GM23338 (cell line): ENCODE measurements at regions not wholly inside any gene's neighbourhood (a gene's known extent, or its start where the extent isn't known, plus 50 kb on each side); places are given as distances from the start of the nearest gene placed in this dataset.

Experiments
- ATAC-seq: fragments of 200-7000 bp; cut with Tn5 transposase; 3 replicates; pipeline ENCODE4 v1.9.1; 2020
- DNase-seq: peaks from one replicate; pipeline ENCODE4 v3.0.0-alpha.2; 2015; ENCODE audit warnings: low spot score
- H2AFZ ChIP-seq: fragments of 200-600 bp; sonication (generic); 2 replicates; pipeline ENCODE4 v1.8.0; 2016; ENCODE audit warnings: antibody characterized with exemption, mild to moderate bottlenecking, moderate library complexity
- H3F3A ChIP-seq: fragments of 200-600 bp; sonication (generic); replicated peaks from 2 replicates; pipeline ENCODE4 v1.8.0; 2017; ENCODE audit warnings: antibody characterized with exemption, mixed run types, low read depth
- H3K27ac ChIP-seq: fragments of 200-600 bp; sonication (generic); 2 replicates; pipeline ENCODE4 v1.6.1; 2016; ENCODE audit warnings: low read depth
- H3K27me3 ChIP-seq: fragments of 200-600 bp; sonication (generic); 2 replicates; pipeline ENCODE4 v1.8.0; 2016; ENCODE audit warnings: mild to moderate bottlenecking, mixed run types, moderate library complexity; ENCODE audit not compliant: insufficient read depth
- H3K36me3 ChIP-seq: fragments of 200-600 bp; sonication (generic); 2 replicates; pipeline ENCODE4 v1.8.0; 2016; ENCODE audit warnings: mild to moderate bottlenecking; ENCODE audit not compliant: insufficient read depth
- H3K4me1 ChIP-seq: fragments of 200-600 bp; sonication (generic); 2 replicates; pipeline ENCODE4 v1.8.0; 2016; ENCODE audit warnings: mild to moderate bottlenecking, moderate library complexity; ENCODE audit not compliant: insufficient read depth
- H3K4me2 ChIP-seq: fragments of 200-600 bp; sonication (generic); 2 replicates; pipeline ENCODE4 v1.7.1; 2017; ENCODE audit warnings: mixed run types
- H3K4me3 ChIP-seq: fragments of 200-600 bp; sonication (generic); 2 replicates; pipeline ENCODE4 v1.6.1; 2016; ENCODE audit warnings: mixed run types
- H3K79me2 ChIP-seq: fragments of 200-600 bp; sonication (generic); replicated peaks from 2 replicates; pipeline ENCODE4 v1.8.0; 2017; ENCODE audit warnings: mild to moderate bottlenecking; ENCODE audit not compliant: insufficient read depth
- H3K9me2 ChIP-seq: fragments of 200-600 bp; sonication (generic); 2 replicates; pipeline ENCODE4 v1.8.0; 2017; ENCODE audit not compliant: insufficient read depth
- H4K20me1 ChIP-seq: fragments of 200-600 bp; sonication (generic); replicated peaks from 2 replicates; pipeline ENCODE4 v1.8.0; 2017; ENCODE audit warnings: mild to moderate bottlenecking; ENCODE audit not compliant: insufficient read depth
- H3K27ac Mint-ChIP-seq: 2 replicates; pipeline ENCODE4 v1.8.0; 2020; ENCODE audit warnings: inconsistent platforms, mild to moderate bottlenecking, moderate library complexity, mixed read lengths
- H3K27me3 Mint-ChIP-seq: 3 replicates; pipeline ENCODE4 v1.8.0; 2022; ENCODE audit warnings: low read depth, mild to moderate bottlenecking, moderate library complexity, mixed read lengths, inconsistent platforms; ENCODE audit not compliant: insufficient read depth, poor library complexity
- H3K36me3 Mint-ChIP-seq: 3 replicates; pipeline ENCODE4 v1.8.0; 2021; ENCODE audit warnings: low read depth, mild to moderate bottlenecking, inconsistent platforms, moderate library complexity, mixed read lengths
- H3K4me1 Mint-ChIP-seq: 3 replicates; pipeline ENCODE4 v1.8.0; 2020; ENCODE audit warnings: mild to moderate bottlenecking, inconsistent platforms, mixed read lengths
- H3K4me3 Mint-ChIP-seq: 3 replicates; pipeline ENCODE4 v1.8.0; 2021; ENCODE audit warnings: moderate library complexity, mild to moderate bottlenecking, inconsistent platforms, mixed read lengths
- H3K9me3 Mint-ChIP-seq: 3 replicates; pipeline ENCODE4 v1.8.0; 2020; ENCODE audit warnings: moderate library complexity, mild to moderate bottlenecking, inconsistent platforms, mixed read lengths
- CREB1 ChIP-seq: fragments of 250-450 bp; sonication (Bioruptor Pico); IDR thresholded peaks from 2 replicates; pipeline ENCODE4 v1.5.0; 2020; ENCODE audit warnings: low read depth, mild to moderate bottlenecking, moderate library complexity
- EZH2phosphoT487 ChIP-seq: fragments of 200-600 bp; sonication (generic); IDR thresholded peaks from one replicate; pipeline ENCODE4 v1.8.1; 2018; ENCODE audit warnings: antibody characterized with exemption; ENCODE audit not compliant: unreplicated experiment
- JUNB ChIP-seq: IDR thresholded peaks from one replicate; pipeline ENCODE4 v1.6.1; 2016; ENCODE audit warnings: antibody characterized with exemption; ENCODE audit not compliant: unreplicated experiment
- NANOG ChIP-seq: IDR thresholded peaks from 2 replicates; pipeline ENCODE4 v1.6.1; 2016; ENCODE audit warnings: antibody characterized with exemption, borderline replicate concordance
- POLR2AphosphoS5 ChIP-seq: IDR thresholded peaks from 2 replicates; pipeline ENCODE4 v1.6.1; 2016; ENCODE audit warnings: antibody characterized with exemption, low read depth
- ZNF331 ChIP-seq: fragments of 250-450 bp; sonication (Bioruptor Pico); IDR thresholded peaks from 2 replicates; pipeline ENCODE4 v1.5.0; 2020; ENCODE audit warnings: low read depth, mild to moderate bottlenecking, moderate library complexity
- TF ChIP-seq, protein P1 (sequence below), 2 experiments: fragments of 200-600 bp in 1 of 2; sonication (generic) in 1 of 2; conservative IDR thresholded peaks; 2 replicates each; pipeline versions ENCODE4 v1.5.1 to v1.6.1; 2016 to 2017; ENCODE audit warnings: antibody characterized with exemption in 2 of 2, low read depth in 2 of 2, mild to moderate bottlenecking in 2 of 2, moderate library complexity in 1 of 2
- TF ChIP-seq, protein P2 (sequence below): fragments of 250-450 bp; sonication (Bioruptor Pico); IDR thresholded peaks from 2 replicates; pipeline ENCODE4 v1.5.0; 2020; ENCODE audit warnings: mild to moderate bottlenecking, moderate library complexity
- TF ChIP-seq, protein P3 (sequence below): IDR thresholded peaks from one replicate; pipeline ENCODE4 v1.6.1; 2018; ENCODE audit warnings: antibody characterized with exemption; ENCODE audit not compliant: unreplicated experiment
- TF ChIP-seq, protein P4 (sequence below): IDR thresholded peaks from 2 replicates; pipeline ENCODE4 v1.6.1; 2016; ENCODE audit warnings: antibody characterized with exemption

DNA sequence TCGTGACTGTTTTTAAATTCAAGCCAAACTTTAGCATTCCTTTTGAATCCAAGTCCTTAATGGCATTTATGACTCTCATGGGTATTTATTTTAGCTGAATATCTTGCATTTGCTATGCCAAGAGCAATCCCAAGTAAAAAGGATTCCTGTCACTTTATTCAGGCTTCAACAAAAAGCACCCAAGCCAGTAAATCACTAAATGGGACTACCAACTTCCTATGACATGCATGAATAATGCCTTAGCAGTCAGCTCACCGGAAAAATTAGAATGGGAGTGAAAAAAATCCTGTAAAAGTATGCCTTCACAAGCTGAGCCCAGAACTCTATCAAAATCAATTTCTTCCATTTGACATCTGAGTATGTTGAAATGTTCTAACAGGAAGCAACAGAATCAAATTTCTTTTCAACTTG is 1297.9 kb downstream of the ROBO2 start (continued):
- TF ChIP-seq, protein P1, sequence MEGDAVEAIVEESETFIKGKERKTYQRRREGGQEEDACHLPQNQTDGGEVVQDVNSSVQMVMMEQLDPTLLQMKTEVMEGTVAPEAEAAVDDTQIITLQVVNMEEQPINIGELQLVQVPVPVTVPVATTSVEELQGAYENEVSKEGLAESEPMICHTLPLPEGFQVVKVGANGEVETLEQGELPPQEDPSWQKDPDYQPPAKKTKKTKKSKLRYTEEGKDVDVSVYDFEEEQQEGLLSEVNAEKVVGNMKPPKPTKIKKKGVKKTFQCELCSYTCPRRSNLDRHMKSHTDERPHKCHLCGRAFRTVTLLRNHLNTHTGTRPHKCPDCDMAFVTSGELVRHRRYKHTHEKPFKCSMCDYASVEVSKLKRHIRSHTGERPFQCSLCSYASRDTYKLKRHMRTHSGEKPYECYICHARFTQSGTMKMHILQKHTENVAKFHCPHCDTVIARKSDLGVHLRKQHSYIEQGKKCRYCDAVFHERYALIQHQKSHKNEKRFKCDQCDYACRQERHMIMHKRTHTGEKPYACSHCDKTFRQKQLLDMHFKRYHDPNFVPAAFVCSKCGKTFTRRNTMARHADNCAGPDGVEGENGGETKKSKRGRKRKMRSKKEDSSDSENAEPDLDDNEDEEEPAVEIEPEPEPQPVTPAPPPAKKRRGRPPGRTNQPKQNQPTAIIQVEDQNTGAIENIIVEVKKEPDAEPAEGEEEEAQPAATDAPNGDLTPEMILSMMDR (conservative IDR thresholded peaks at IDR 0.05; ENCODE audit: low read depth in 2 of 2) = no peak

DNA sequence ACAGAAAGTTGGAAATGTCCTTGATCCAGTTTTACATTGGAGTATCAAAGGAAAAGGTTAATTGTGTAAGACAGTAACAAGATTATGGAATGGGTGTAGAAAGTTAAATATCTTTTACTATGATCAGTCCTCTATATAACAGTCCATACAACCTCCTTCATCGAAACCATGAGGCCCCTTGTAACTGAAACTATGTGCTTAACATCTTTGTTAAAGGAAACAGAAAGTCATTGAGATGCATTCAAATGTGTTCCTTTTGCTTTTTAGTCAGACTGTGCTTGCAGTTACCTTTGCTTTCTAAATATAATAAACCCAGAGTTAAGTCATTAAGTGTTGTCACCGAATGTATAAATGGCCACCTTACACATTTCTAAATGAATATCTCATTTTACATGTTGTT is 1298.5 kb downstream of the ROBO2 start:
- no peak for DNase-seq
- H3K4me1 Mint-ChIP-seq = peaks cover 23% of the 10 kb centered on the region
- H3K4me1 ChIP-seq = peaks cover 30% of the 10 kb centered on the region
- peaks cover 6% of the 10 kb centered on the region for H3K27me3 Mint-ChIP-seq
- peak overlapping the region; percentile 46 for H3K4me2 ChIP-seq
- H3K27ac ChIP-seq = no peak overlapping the region
- peak overlapping the region; percentile 50; the same call in 1 of the 2 replicates for H3K27ac Mint-ChIP-seq
- H3K27me3 ChIP-seq = no peaks in the 10 kb centered on the region
- H3F3A ChIP-seq = no peaks in the 10 kb centered on the region
- H3K4me3 ChIP-seq = no peak overlapping the region
- H3K9me2 ChIP-seq = no peaks in the 10 kb centered on the region
- TF ChIP-seq EZH2phosphoT487 (no peak), JUNB (no peak), POLR2AphosphoS5 (no peak), CREB1 (CRISPR knock-in tag) (no peak), ZNF331 (CRISPR knock-in tag) (no peak), NANOG (no peak)
- TF ChIP-seq, protein P2, sequence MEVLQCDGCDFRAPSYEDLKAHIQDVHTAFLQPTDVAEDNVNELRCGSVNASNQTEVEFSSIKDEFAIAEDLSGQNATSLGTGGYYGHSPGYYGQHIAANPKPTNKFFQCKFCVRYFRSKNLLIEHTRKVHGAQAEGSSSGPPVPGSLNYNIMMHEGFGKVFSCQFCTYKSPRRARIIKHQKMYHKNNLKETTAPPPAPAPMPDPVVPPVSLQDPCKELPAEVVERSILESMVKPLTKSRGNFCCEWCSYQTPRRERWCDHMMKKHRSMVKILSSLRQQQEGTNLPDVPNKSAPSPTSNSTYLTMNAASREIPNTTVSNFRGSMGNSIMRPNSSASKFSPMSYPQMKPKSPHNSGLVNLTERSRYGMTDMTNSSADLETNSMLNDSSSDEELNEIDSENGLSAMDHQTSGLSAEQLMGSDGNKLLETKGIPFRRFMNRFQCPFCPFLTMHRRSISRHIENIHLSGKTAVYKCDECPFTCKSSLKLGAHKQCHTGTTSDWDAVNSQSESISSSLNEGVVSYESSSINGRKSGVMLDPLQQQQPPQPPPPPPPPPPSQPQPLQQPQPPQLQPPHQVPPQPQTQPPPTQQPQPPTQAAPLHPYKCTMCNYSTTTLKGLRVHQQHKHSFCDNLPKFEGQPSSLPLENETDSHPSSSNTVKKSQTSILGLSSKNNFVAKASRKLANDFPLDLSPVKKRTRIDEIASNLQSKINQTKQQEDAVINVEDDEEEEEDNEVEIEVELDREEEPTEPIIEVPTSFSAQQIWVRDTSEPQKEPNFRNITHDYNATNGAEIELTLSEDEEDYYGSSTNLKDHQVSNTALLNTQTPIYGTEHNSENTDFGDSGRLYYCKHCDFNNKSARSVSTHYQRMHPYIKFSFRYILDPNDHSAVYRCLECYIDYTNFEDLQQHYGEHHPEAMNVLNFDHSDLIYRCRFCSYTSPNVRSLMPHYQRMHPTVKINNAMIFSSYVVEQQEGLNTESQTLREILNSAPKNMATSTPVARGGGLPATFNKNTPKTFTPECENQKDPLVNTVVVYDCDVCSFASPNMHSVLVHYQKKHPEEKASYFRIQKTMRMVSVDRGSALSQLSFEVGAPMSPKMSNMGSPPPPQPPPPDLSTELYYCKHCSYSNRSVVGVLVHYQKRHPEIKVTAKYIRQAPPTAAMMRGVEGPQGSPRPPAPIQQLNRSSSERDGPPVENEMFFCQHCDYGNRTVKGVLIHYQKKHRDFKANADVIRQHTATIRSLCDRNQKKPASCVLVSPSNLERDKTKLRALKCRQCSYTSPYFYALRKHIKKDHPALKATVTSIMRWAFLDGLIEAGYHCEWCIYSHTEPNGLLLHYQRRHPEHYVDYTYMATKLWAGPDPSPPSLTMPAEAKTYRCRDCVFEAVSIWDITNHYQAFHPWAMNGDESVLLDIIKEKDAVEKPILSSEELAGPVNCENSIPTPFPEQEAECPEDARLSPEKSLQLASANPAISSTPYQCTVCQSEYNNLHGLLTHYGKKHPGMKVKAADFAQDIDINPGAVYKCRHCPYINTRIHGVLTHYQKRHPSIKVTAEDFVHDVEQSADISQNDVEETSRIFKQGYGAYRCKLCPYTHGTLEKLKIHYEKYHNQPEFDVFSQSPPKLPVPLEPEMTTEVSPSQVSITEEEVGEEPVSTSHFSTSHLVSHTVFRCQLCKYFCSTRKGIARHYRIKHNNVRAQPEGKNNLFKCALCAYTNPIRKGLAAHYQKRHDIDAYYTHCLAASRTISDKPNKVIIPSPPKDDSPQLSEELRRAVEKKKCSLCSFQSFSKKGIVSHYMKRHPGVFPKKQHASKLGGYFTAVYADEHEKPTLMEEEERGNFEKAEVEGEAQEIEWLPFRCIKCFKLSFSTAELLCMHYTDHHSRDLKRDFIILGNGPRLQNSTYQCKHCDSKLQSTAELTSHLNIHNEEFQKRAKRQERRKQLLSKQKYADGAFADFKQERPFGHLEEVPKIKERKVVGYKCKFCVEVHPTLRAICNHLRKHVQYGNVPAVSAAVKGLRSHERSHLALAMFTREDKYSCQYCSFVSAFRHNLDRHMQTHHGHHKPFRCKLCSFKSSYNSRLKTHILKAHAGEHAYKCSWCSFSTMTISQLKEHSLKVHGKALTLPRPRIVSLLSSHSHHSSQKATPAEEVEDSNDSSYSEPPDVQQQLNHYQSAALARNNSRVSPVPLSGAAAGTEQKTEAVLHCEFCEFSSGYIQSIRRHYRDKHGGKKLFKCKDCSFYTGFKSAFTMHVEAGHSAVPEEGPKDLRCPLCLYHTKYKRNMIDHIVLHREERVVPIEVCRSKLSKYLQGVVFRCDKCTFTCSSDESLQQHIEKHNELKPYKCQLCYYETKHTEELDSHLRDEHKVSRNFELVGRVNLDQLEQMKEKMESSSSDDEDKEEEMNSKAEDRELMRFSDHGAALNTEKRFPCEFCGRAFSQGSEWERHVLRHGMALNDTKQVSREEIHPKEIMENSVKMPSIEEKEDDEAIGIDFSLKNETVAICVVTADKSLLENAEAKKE (CRISPR knock-in tag) = no peak
- TF ChIP-seq, protein P3, sequence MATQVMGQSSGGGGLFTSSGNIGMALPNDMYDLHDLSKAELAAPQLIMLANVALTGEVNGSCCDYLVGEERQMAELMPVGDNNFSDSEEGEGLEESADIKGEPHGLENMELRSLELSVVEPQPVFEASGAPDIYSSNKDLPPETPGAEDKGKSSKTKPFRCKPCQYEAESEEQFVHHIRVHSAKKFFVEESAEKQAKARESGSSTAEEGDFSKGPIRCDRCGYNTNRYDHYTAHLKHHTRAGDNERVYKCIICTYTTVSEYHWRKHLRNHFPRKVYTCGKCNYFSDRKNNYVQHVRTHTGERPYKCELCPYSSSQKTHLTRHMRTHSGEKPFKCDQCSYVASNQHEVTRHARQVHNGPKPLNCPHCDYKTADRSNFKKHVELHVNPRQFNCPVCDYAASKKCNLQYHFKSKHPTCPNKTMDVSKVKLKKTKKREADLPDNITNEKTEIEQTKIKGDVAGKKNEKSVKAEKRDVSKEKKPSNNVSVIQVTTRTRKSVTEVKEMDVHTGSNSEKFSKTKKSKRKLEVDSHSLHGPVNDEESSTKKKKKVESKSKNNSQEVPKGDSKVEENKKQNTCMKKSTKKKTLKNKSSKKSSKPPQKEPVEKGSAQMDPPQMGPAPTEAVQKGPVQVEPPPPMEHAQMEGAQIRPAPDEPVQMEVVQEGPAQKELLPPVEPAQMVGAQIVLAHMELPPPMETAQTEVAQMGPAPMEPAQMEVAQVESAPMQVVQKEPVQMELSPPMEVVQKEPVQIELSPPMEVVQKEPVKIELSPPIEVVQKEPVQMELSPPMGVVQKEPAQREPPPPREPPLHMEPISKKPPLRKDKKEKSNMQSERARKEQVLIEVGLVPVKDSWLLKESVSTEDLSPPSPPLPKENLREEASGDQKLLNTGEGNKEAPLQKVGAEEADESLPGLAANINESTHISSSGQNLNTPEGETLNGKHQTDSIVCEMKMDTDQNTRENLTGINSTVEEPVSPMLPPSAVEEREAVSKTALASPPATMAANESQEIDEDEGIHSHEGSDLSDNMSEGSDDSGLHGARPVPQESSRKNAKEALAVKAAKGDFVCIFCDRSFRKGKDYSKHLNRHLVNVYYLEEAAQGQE = no peak
- TF ChIP-seq, protein P4, sequence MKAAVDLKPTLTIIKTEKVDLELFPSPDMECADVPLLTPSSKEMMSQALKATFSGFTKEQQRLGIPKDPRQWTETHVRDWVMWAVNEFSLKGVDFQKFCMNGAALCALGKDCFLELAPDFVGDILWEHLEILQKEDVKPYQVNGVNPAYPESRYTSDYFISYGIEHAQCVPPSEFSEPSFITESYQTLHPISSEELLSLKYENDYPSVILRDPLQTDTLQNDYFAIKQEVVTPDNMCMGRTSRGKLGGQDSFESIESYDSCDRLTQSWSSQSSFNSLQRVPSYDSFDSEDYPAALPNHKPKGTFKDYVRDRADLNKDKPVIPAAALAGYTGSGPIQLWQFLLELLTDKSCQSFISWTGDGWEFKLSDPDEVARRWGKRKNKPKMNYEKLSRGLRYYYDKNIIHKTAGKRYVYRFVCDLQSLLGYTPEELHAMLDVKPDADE = no peak
- TF ChIP-seq, protein P1 (conservative IDR thresholded peaks at IDR 0.05; ENCODE audit: low read depth in 2 of 2) = no peak
- H3K36me3 ChIP-seq = no peaks in the 10 kb centered on the region
- peak overlapping the region; percentile 3; the same call in 1 of the 2 replicates for H2AFZ ChIP-seq
- H3K79me2 ChIP-seq = no peaks in the 10 kb centered on the region
- H4K20me1 ChIP-seq = no peaks in the 10 kb centered on the region
- H3K36me3 Mint-ChIP-seq = peaks cover 11% of the 10 kb centered on the region; the same call in 2 of the 3 replicates
- H3K4me3 Mint-ChIP-seq = no peak overlapping the region
- ATAC-seq = no peak
- no peaks in the 10 kb centered on the region for H3K9me3 Mint-ChIP-seq
